Endothelial cell of umbilical vein (primary cell): ENCODE measurements at regions not wholly inside any gene's neighbourhood (a gene's known extent, or its start where the extent isn't known, plus 50 kb on each side); places are given as distances from the start of the nearest gene placed in this dataset.
"Not testable (repeated sequence)": the region's sequence is repeated elsewhere in the genome, so short reads cannot be mapped to it uniquely, and the experiment has no call there.

ENCODE experiments used
- BruUV-seq: library from RNA; stranded (reverse); fragments of 400-500 nt; replicated peaks from 2 replicates; lab custom pipeline; 2021; lab: Mats Ljungman, UMichigan
- CTCF ChIA-PET: fragments of 300-600, 350-600 bp; sonication (Branson Sonifier 250); formaldehyde crosslinking; loops from one replicate; lab custom pipeline; 2021; ENCODE audit warnings: antibody characterized with exemption, inconsistent platforms; lab: Charles Lee
- POLR2A ChIA-PET: fragments of 300-600, 350-600 bp; sonication (Branson Sonifier 250); formaldehyde crosslinking; loops from one replicate; lab custom pipeline; 2021; ENCODE audit warnings: antibody characterized with exemption, inconsistent platforms; lab: Charles Lee
- DNase-seq: peaks from one replicate; pipeline ENCODE4 v3.0.0-alpha.2; 2011; ENCODE audit warnings: low read depth, low spot score
- FAIRE-seq: peaks from 2 replicates; lab custom pipeline; 2011; peaks lifted over from hg19 to GRCh38; lab: Jason Lieb, UNC
- H2AFZ ChIP-seq: 2 replicates; pipeline ENCODE4 v1.6.0; 2012; ENCODE audit warnings: low read depth, low read length, control low read depth, inconsistent platforms
- H3K27ac ChIP-seq: 2 replicates; pipeline ENCODE4 v1.5.1; 2011; ENCODE audit warnings: low read depth, mild to moderate bottlenecking, control low read depth, low read length, moderate library complexity; ENCODE audit not compliant: insufficient read depth
- H3K27me3 ChIP-seq, 2 experiments: 2 replicates each; pipeline versions ENCODE4 v1.6.0 to v1.6.1; 2011; ENCODE audit warnings: low read length in 2 of 2, mixed read lengths in 1 of 2; ENCODE audit not compliant: control insufficient read depth in 2 of 2, insufficient read depth in 2 of 2
- H3K36me3 ChIP-seq, 2 experiments: 2 replicates in 1 of 2; 3 replicates in 1 of 2; pipeline ENCODE4 v1.5.1; 2011; ENCODE audit warnings: low read length in 2 of 2, mild to moderate bottlenecking in 1 of 2, moderate library complexity in 1 of 2; ENCODE audit not compliant: control insufficient read depth in 2 of 2, insufficient read depth in 2 of 2; ENCODE audit errors: extremely low read depth in 1 of 2
- H3K4me1 ChIP-seq: 3 replicates; pipeline ENCODE4 v1.5.1; 2011; ENCODE audit warnings: mild to moderate bottlenecking, low read length; ENCODE audit not compliant: control insufficient read depth, insufficient read depth; ENCODE audit errors: extremely low read depth
- H3K4me2 ChIP-seq: 2 replicates; pipeline ENCODE4 v1.6.1; 2011; ENCODE audit warnings: low read length, control low read depth, mixed read lengths; ENCODE audit not compliant: insufficient read depth
- H3K4me3 ChIP-seq, 3 experiments: fragments of 200-600 bp in 1 of 3; sonication (generic), shearing (Covaris generic) in 1 of 3; replicated peaks in 1 of 3; 2 replicates each; pipeline ENCODE4 v1.5.1; 2011 to 2016; ENCODE audit warnings: control low read depth in 3 of 3, low read length in 3 of 3, mild to moderate bottlenecking in 2 of 3, inconsistent platforms in 1 of 3, low read depth in 1 of 3, moderate library complexity in 1 of 3; ENCODE audit not compliant: insufficient read depth in 1 of 3
- H3K79me2 ChIP-seq: 2 replicates; pipeline ENCODE4 v1.6.0; 2012; ENCODE audit warnings: low read length, inconsistent platforms; ENCODE audit not compliant: control insufficient read depth, insufficient read depth
- H3K9ac ChIP-seq: replicated peaks from 2 replicates; pipeline ENCODE3; 2011; ENCODE audit warnings: low read length, control low read depth; ENCODE audit not compliant: insufficient read depth; ENCODE audit errors: extremely low read depth
- H3K9me1 ChIP-seq: replicated peaks from 3 replicates; pipeline ENCODE4 v1.6.0; 2011; ENCODE audit warnings: mild to moderate bottlenecking, low read length; ENCODE audit not compliant: control insufficient read depth, insufficient read depth; ENCODE audit errors: extremely low read depth
- H3K9me3 ChIP-seq: replicated peaks from 2 replicates; pipeline ENCODE4 v1.5.1; 2012; ENCODE audit warnings: low read length, inconsistent platforms; ENCODE audit not compliant: control insufficient read depth, insufficient read depth
- H4K20me1 ChIP-seq: replicated peaks from 2 replicates; pipeline ENCODE3; 2011; ENCODE audit warnings: mild to moderate bottlenecking, low read length; ENCODE audit not compliant: control insufficient read depth, insufficient read depth; ENCODE audit errors: extremely low read depth
- GATA2 ChIP-seq: IDR thresholded peaks from 2 replicates; pipeline ENCODE4 v1.7.0; 2011; ENCODE audit warnings: low read depth, mild to moderate bottlenecking, moderate library complexity, mixed read lengths, low read length; ENCODE audit not compliant: insufficient read length, insufficient read depth
- MYC ChIP-seq: IDR thresholded peaks from one replicate; pipeline ENCODE4 v1.6.1; 2011; ENCODE audit warnings: mild to moderate bottlenecking, low read depth, low read length
- POLR2AphosphoS5 ChIP-seq: IDR thresholded peaks from 2 replicates; pipeline ENCODE4 v1.6.1; 2012; ENCODE audit warnings: low read depth, mild to moderate bottlenecking, control low read depth, low read length, moderate library complexity; ENCODE audit not compliant: insufficient read depth
- dilution Hi-C: fragments of 300-500 bp; cut with MboI; formaldehyde crosslinking; loops from one replicate; pipeline ENCODE4 v1.15.0; 2019; ENCODE audit warnings: low sequenced_read_pairs; ENCODE audit not compliant: extremely low pct_ligation_motif_present
- intact Hi-C: fragments of 100-400 bp; cut with micrococcal nuclease; formaldehyde crosslinking; loops from one replicate; pipeline ENCODE4 v1.10.0; 2022

DNA sequence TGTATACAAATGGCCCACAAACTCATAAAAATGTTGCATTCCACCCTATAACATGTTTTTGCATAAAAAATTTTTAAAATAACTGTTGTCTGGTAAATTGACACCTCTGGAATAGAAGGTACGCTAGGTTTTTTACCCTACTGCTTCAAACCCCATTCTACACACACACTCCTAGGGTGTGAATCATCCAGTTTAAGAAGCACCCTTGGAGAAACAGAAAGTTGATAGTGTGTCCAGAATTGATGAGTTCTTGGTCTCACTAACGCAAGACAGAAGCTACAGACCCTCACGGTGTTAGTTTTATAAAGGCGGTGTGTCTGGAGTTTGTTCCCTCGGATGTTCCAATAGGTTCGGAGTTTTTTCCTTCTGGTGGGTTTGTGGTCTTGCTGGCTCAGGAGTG, 158.5 kb downstream of the KLRB1 start:
- no peak overlapping the region for H3K4me3 ChIP-seq

DNA sequence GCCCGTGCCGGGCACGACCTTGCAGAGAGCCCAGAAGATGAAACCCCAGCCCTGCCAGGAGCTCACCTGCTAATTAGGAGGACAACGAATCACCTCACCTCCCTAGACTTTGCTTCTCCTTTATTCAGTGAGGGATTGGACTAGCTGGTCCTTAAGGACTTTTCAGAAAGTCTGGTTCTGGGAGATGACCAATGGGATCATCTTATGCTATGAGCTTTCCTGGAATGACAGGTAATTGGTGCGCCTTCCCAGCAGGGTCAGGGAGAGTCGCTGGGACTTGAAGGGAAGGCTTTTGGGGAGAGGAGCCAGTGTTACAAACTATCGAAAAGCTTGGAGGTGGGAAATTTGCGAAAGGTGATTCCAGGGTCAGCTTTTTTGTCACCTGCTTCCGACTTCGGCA, 159.1 kb downstream of the KLRB1 start:
- H4K20me1 ChIP-seq, H3K27ac ChIP-seq, DNase-seq, POLR2A ChIA-PET, FAIRE-seq, H3K27me3 ChIP-seq, H3K79me2 ChIP-seq, dilution Hi-C loops, BruUV-seq, H3K36me3 ChIP-seq, H3K4me1 ChIP-seq, intact Hi-C loops, H3K9me3 ChIP-seq, H3K9me1 ChIP-seq: not testable (repeated sequence)
- Histone ChIP-seq H3K9ac (peak overlapping the region; percentile 34), H3K4me2 (peak overlapping the region; percentile 80), H2AFZ (peak overlapping the region; percentile 92), H3K4me3 (peak overlapping the region; percentile 39 to 71 (median 65))
- CTCF ChIA-PET = interaction anchor here (1.1 kb wide), 1 partner anchor 117 kb away, joined by 4 read pairs; no protein-coding TSS in a partner anchor

More for the DNA sequence above, 158.5 kb downstream of the KLRB1 start:
- no peak for DNase-seq
- peaks cover 1% of the 10 kb centered on the region for H3K79me2 ChIP-seq
- dilution Hi-C loops = no loop called here
- peak overlapping the region; percentile 36 for H3K4me2 ChIP-seq
- no TSS peak for BruUV-seq
- no peak overlapping the region for H2AFZ ChIP-seq
- H3K27me3 ChIP-seq = no peaks in the 10 kb centered on the region
- CTCF ChIA-PET = interaction anchor here (1.1 kb wide), 1 partner anchor 118 kb away, joined by 4 read pairs; no protein-coding TSS in a partner anchor
- no peaks in the 10 kb centered on the region for H3K36me3 ChIP-seq
- TF ChIP-seq MYC = no peak
- TF ChIP-seq POLR2AphosphoS5 = no peak
- no peak for TF ChIP-seq GATA2
- intact Hi-C loops = no loop called here
- H3K27ac ChIP-seq = no peak overlapping the region
- no peaks in the 10 kb centered on the region for H3K9me1 ChIP-seq
- no peaks in the 10 kb centered on the region for H3K9me3 ChIP-seq
- no peak for FAIRE-seq
- peaks cover 4% of the 10 kb centered on the region for H3K4me1 ChIP-seq
- POLR2A ChIA-PET = no interaction called here
- no peak overlapping the region for H3K9ac ChIP-seq
- no peaks in the 10 kb centered on the region for H4K20me1 ChIP-seq

DNA sequence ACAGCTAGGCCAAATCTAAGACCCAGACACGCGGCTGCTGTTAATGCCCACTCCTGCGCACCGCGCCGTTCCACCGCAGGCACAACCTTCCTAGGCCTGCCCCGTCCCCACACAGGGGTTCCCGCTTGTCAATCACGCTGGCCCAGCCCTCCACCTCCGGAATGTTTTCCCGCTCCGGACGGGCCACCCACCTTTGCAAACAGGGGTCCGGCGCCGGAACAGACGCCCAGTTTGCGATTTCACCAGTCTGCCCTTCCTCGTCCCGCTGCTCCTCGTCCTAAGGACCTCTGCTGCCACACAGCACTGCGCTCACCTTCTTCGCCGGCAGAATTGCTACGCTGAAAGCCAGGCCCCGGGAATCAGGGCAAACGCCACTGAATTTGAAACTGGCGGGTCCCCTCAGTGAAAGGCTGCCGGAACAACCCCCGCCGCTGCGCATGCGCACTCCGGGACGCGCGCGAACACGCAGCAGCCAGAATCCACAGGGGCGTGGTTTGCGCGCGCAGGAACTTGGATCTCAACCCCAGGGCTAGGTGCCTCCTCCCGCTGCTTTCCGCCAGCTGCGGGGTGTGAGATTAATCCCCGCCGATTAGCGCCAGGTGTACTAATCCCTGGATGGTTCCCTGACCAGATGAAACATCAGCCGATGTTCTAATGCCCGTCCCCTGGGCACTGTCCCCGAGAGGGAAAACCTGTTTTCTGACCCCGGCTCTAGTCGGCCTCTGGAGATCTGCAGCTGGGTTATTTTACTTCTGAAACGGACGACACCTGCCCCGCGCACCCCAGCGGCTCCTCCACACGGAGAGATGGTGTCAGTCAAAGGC, 159.7 kb downstream of the KLRB1 start:
- ChIA-PET POLR2A (interaction anchor here (0.6 kb wide), 1 partner anchor 284 kb away, joined by 3 read pairs; no protein-coding TSS in a partner anchor), CTCF (interaction anchor here (1.1 kb wide), 1 partner anchor 117 kb away, joined by 4 read pairs; no protein-coding TSS in a partner anchor)
- H3K9me3 ChIP-seq, H3K4me1 ChIP-seq, intact Hi-C loops, H3K36me3 ChIP-seq, H3K27me3 ChIP-seq, H3K79me2 ChIP-seq, H3K9me1 ChIP-seq, H4K20me1 ChIP-seq, dilution Hi-C loops: not testable (repeated sequence)
- Histone ChIP-seq H2AFZ (peak overlapping the region; percentile 92), H3K9ac (peak overlapping the region; percentile 34), H3K27ac (peak overlapping the region; percentile 4), H3K4me2 (peak overlapping the region; percentile 80), H3K4me3 (peak overlapping the region; percentile 39 to 71 (median 65))
- peak; percentile 88 for FAIRE-seq
- DNase-seq = peak; percentile 74
- BruUV-seq = TSS peak; percentile 67
